NT2/D1 (cell line): ENCODE measurements at regions not wholly inside any gene's neighbourhood (a gene's known extent, or its start where the extent isn't known, plus 50 kb on each side); places are given as distances from the start of the nearest gene placed in this dataset.
"Not testable (repeated sequence)": the region's sequence is repeated elsewhere in the genome, so short reads cannot be mapped to it uniquely, and the experiment has no call there.

ENCODE experiments used
- DNase-seq: peaks from one replicate; pipeline ENCODE4 v3.0.0-alpha.2; 2011; ENCODE audit warnings: low read depth, low spot score
- H3K27me3 ChIP-seq: 2 replicates; pipeline ENCODE4 v1.6.0; 2011; ENCODE audit warnings: mild to moderate bottlenecking; ENCODE audit not compliant: insufficient read length, insufficient read depth
- H3K36me3 ChIP-seq: 2 replicates; pipeline ENCODE4 v1.6.1; 2011; ENCODE audit warnings: mild to moderate bottlenecking, low read length, mixed read lengths; ENCODE audit not compliant: insufficient read depth, insufficient read length
- H3K4me1 ChIP-seq: 2 replicates; pipeline ENCODE4 v1.5.1; 2011; ENCODE audit not compliant: insufficient read depth, insufficient read length
- H3K4me3 ChIP-seq: 2 replicates; pipeline ENCODE4 v1.5.1; 2011; ENCODE audit warnings: low read depth; ENCODE audit not compliant: insufficient read length
- H3K9ac ChIP-seq: 2 replicates; pipeline ENCODE4 v1.6.0; 2011; ENCODE audit warnings: low read depth; ENCODE audit not compliant: insufficient read length
- H3K9me3 ChIP-seq: 2 replicates; pipeline ENCODE4 v1.5.1; 2011; ENCODE audit warnings: mild to moderate bottlenecking, low read length; ENCODE audit not compliant: insufficient read depth
- SUZ12 ChIP-seq: IDR thresholded peaks from 2 replicates; pipeline ENCODE4 v1.6.1; 2011; ENCODE audit not compliant: insufficient read length, insufficient read depth; ENCODE audit errors: extremely low read depth
- YY1 ChIP-seq: IDR thresholded peaks from 2 replicates; pipeline ENCODE4 v1.6.1; 2011; ENCODE audit not compliant: insufficient read length, insufficient read depth
- ZNF274 ChIP-seq: IDR thresholded peaks from 2 replicates; pipeline ENCODE4 v1.6.1; 2011; ENCODE audit warnings: mild to moderate bottlenecking, low read depth, low read length

- no peak for TF ChIP-seq YY1
- TF ChIP-seq ZNF274 = no peak
- TF ChIP-seq SUZ12 = no peak
- Histone ChIP-seq H3K9ac (no peak overlapping the region), H3K9me3 (no peaks in the 10 kb centered on the region), H3K4me3 (no peak overlapping the region), H3K4me1 (no peaks in the 10 kb centered on the region), H3K36me3 (no peaks in the 10 kb centered on the region), H3K27me3 (no peaks in the 10 kb centered on the region)
- DNase-seq = no peak
Observed at GRCh38 chr14:86782092-86782580, 1210.8 kb downstream of the GALC start.

GRCh38 chr14:86780876-86781510 is 1212.0 kb downstream of the GALC start:
- no peaks in the 10 kb centered on the region for H3K9me3 ChIP-seq
- TF ChIP-seq ZNF274 (no peak), YY1 (no peak), SUZ12 (no peak)
- H3K4me3 ChIP-seq = no peak overlapping the region
- DNase-seq = no peak
- H3K27me3 ChIP-seq = no peaks in the 10 kb centered on the region
- no peaks in the 10 kb centered on the region for H3K4me1 ChIP-seq
- no peaks in the 10 kb centered on the region for H3K36me3 ChIP-seq
- H3K9ac ChIP-seq = no peak overlapping the region

- Histone ChIP-seq H3K9ac (no peak overlapping the region), H3K36me3 (no peaks in the 10 kb centered on the region), H3K9me3 (no peaks in the 10 kb centered on the region), H3K27me3 (no peaks in the 10 kb centered on the region), H3K4me3 (no peak overlapping the region), H3K4me1 (no peaks in the 10 kb centered on the region)
- no peak for DNase-seq
- TF ChIP-seq SUZ12 = no peak
- TF ChIP-seq YY1 = no peak
- TF ChIP-seq ZNF274 = no peak
Observed at GRCh38 chr14:86780461-86780860, 1212.5 kb downstream of the GALC start.

- no peak for TF ChIP-seq SUZ12
- TF ChIP-seq ZNF274 = no peak
- TF ChIP-seq YY1 = no peak
- DNase-seq = no peak
- no peaks in the 10 kb centered on the region for H3K4me1 ChIP-seq
Observed at GRCh38 chr14:86779416-86779815, 1213.6 kb downstream of the GALC start.

GRCh38 chr14:86777963-86778602 is 1214.9 kb downstream of the GALC start:
- H3K9me3 ChIP-seq = no peaks in the 10 kb centered on the region
- no peaks in the 10 kb centered on the region for H3K36me3 ChIP-seq
- no peak overlapping the region for H3K9ac ChIP-seq
- H3K4me3 ChIP-seq = no peak overlapping the region
- DNase-seq = no peak
- H3K4me1 ChIP-seq = no peaks in the 10 kb centered on the region
- H3K27me3 ChIP-seq = no peaks in the 10 kb centered on the region
- TF ChIP-seq SUZ12 = no peak
- TF ChIP-seq ZNF274 = no peak

More at GRCh38 chr14:86779416-86779815, 1213.6 kb downstream of the GALC start:
- H3K27me3 ChIP-seq = no peaks in the 10 kb centered on the region
- no peaks in the 10 kb centered on the region for H3K9me3 ChIP-seq
- H3K4me3 ChIP-seq = no peak overlapping the region
- no peak overlapping the region for H3K9ac ChIP-seq
- H3K36me3 ChIP-seq = no peaks in the 10 kb centered on the region

- not testable (repeated sequence) for H3K36me3 ChIP-seq, H3K9me3 ChIP-seq, H3K4me3 ChIP-seq, H3K27me3 ChIP-seq, DNase-seq, H3K4me1 ChIP-seq, H3K9ac ChIP-seq
Observed at GRCh38 chr14:86775896-86776295, 1217.1 kb downstream of the GALC start.

- no peak for TF ChIP-seq YY1
- TF ChIP-seq ZNF274 = no peak
- TF ChIP-seq SUZ12 = no peak
- DNase-seq = no peak
- H3K4me1 ChIP-seq = no peaks in the 10 kb centered on the region
- no peak overlapping the region for H3K9ac ChIP-seq
- no peaks in the 10 kb centered on the region for H3K36me3 ChIP-seq
- H3K27me3 ChIP-seq = no peaks in the 10 kb centered on the region
- no peak overlapping the region for H3K4me3 ChIP-seq
- no peaks in the 10 kb centered on the region for H3K9me3 ChIP-seq
Observed at GRCh38 chr14:86774916-86775315, 1218.1 kb downstream of the GALC start.
